LHCN-M2 (cell line): ENCODE measurements at regions not wholly inside any gene's neighbourhood (a gene's known extent, or its start where the extent isn't known, plus 50 kb on each side); places are given as distances from the start of the nearest gene placed in this dataset.
A peak's percentile ranks its signal among the peaks of the same experiment; 100 is the strongest.

ENCODE experiments used
- DNase-seq: peaks from one replicate; pipeline ENCODE4 v3.0.0-alpha.2; 2012; ENCODE audit warnings: low read depth

GRCh38 chr17:27391427-27391826 is 64.8 kb upstream of the KSR1 start:
- DNase-seq: no peak

GRCh38 chr17:27396045-27396444 is 60.2 kb upstream of the KSR1 start:
- DNase-seq: no peak

GRCh38 chr17:27396941-27397340 is 59.3 kb upstream of the KSR1 start:
- peak; percentile 64 for DNase-seq

- peak; percentile 43 for DNase-seq
Observed at GRCh38 chr17:27398691-27399090, 57.6 kb upstream of the KSR1 start.

GRCh38 chr17:27400991-27401390 is 55.3 kb upstream of the KSR1 start:
- no peak for DNase-seq

- DNase-seq: no peak
Observed at GRCh38 chr17:27402943-27403342, 53.3 kb upstream of the KSR1 start.

- no peak for DNase-seq
Observed at GRCh38 chr17:27403480-27404005, 52.7 kb upstream of the KSR1 start.

- peak; percentile 48 for DNase-seq
Observed at GRCh38 chr17:27404676-27405075, 51.6 kb upstream of the KSR1 start.
